H9 (cell line): ENCODE measurements at regions not wholly inside any gene's neighbourhood (a gene's known extent, or its start where the extent isn't known, plus 50 kb on each side); places are given as distances from the start of the nearest gene placed in this dataset.

Experiments used
- DNase-seq: peaks from one replicate; pipeline ENCODE4 v3.0.0-alpha.2; 2017
- H2AFZ ChIP-seq: one replicate; pipeline ENCODE4 v1.6.1; 2013; ENCODE audit warnings: mild to moderate bottlenecking, low read length, control low read depth, moderate library complexity
- H2AK5ac ChIP-seq: 2 replicates; pipeline ENCODE4 v1.6.1; 2013; ENCODE audit warnings: low read length, control low read depth, mixed read lengths; ENCODE audit not compliant: insufficient read length
- H2BK120ac ChIP-seq: one replicate; pipeline ENCODE4 v1.6.1; 2013; ENCODE audit warnings: low read depth, mild to moderate bottlenecking, low read length, control low read depth, inconsistent platforms; ENCODE audit not compliant: poor library complexity, severe bottlenecking
- H2BK12ac ChIP-seq: 2 replicates; pipeline ENCODE4 v1.6.1; 2013; ENCODE audit warnings: low read length, control low read depth, mixed read lengths, low read depth; ENCODE audit not compliant: insufficient read length
- H2BK15ac ChIP-seq: 2 replicates; pipeline ENCODE4 v1.6.1; 2013; ENCODE audit warnings: low read depth, low read length, control low read depth
- H2BK20ac ChIP-seq: one replicate; pipeline ENCODE4 v1.6.1; 2013; ENCODE audit warnings: low read depth, mild to moderate bottlenecking, low read length, control low read depth, inconsistent platforms; ENCODE audit not compliant: poor library complexity, severe bottlenecking
- H2BK5ac ChIP-seq: 2 replicates; pipeline ENCODE4 v1.6.1; 2013; ENCODE audit warnings: low read length, control low read depth, mixed read lengths; ENCODE audit not compliant: insufficient read length
- H3K14ac ChIP-seq: 2 replicates; pipeline ENCODE4 v1.6.1; 2013; ENCODE audit warnings: low read length, control low read depth; ENCODE audit not compliant: insufficient read depth
- H3K18ac ChIP-seq: 2 replicates; pipeline ENCODE4 v1.6.1; 2013; ENCODE audit warnings: low read depth, mild to moderate bottlenecking, mixed read lengths, low read length, control low read depth; ENCODE audit not compliant: insufficient read length
- H3K23ac ChIP-seq: 2 replicates; pipeline ENCODE4 v1.6.1; 2013; ENCODE audit warnings: low read length, control low read depth, mixed read lengths, low read depth; ENCODE audit not compliant: insufficient read length
- H3K23me2 ChIP-seq: 2 replicates; pipeline ENCODE4 v1.6.1; 2013; ENCODE audit warnings: low read depth, mild to moderate bottlenecking, mixed read lengths, low read length, control low read depth; ENCODE audit not compliant: insufficient read length, poor library complexity, severe bottlenecking
- H3K27ac ChIP-seq: 2 replicates; pipeline ENCODE4 v1.5.1; 2013; ENCODE audit warnings: low read length, control low read depth, mixed read lengths, low read depth; ENCODE audit not compliant: insufficient read length
- H3K27me3 ChIP-seq: 2 replicates; pipeline ENCODE4 v1.6.1; 2013; ENCODE audit warnings: low read length, control low read depth, inconsistent platforms; ENCODE audit not compliant: insufficient read depth
- H3K4ac ChIP-seq: 2 replicates; pipeline ENCODE4 v1.6.1; 2013; ENCODE audit warnings: low read depth, mild to moderate bottlenecking, control low read depth, inconsistent platforms, low read length, moderate library complexity
- H3K4me1 ChIP-seq: 2 replicates; pipeline ENCODE4 v1.6.1; 2013; ENCODE audit warnings: low read length, control low read depth, inconsistent platforms; ENCODE audit not compliant: insufficient read depth
- H3K4me2 ChIP-seq: 2 replicates; pipeline ENCODE4 v1.6.1; 2013; ENCODE audit warnings: low read length, control low read depth, mixed read lengths; ENCODE audit not compliant: insufficient read length, insufficient read depth
- H3K56ac ChIP-seq: 2 replicates; pipeline ENCODE4 v1.6.1; 2013; ENCODE audit warnings: low read depth, mild to moderate bottlenecking, mixed read lengths, low read length, control low read depth; ENCODE audit not compliant: insufficient read length
- H3K79me1 ChIP-seq: 2 replicates; pipeline ENCODE4 v1.6.1; 2013; ENCODE audit warnings: low read depth, mild to moderate bottlenecking, moderate library complexity, low read length, control low read depth, inconsistent platforms; ENCODE audit not compliant: insufficient read depth, poor library complexity, severe bottlenecking
- H3K79me2 ChIP-seq: 2 replicates; pipeline ENCODE4 v1.6.1; 2013; ENCODE audit warnings: low read length, control low read depth, inconsistent platforms; ENCODE audit not compliant: insufficient read depth
- H3K9ac ChIP-seq: 2 replicates; pipeline ENCODE4 v1.6.1; 2013; ENCODE audit warnings: low read length, control low read depth, mixed read lengths; ENCODE audit not compliant: insufficient read length; ENCODE audit errors: extremely low read depth
- H3K9me3 ChIP-seq: one replicate; pipeline ENCODE4 v1.6.1; 2013; ENCODE audit warnings: low read depth, low read length, inconsistent platforms; ENCODE audit not compliant: control insufficient read depth
- H3T11ph ChIP-seq: one replicate; pipeline ENCODE4 v1.6.1; 2013; ENCODE audit warnings: mild to moderate bottlenecking, low read length, control low read depth, inconsistent platforms
- H4K20me1 ChIP-seq: one replicate; pipeline ENCODE4 v1.6.1; 2013; ENCODE audit not compliant: control insufficient read depth, insufficient read length, insufficient read depth
- H4K5ac ChIP-seq: 2 replicates; pipeline ENCODE4 v1.6.1; 2013; ENCODE audit warnings: low read depth, mild to moderate bottlenecking, mixed read lengths, low read length, control low read depth; ENCODE audit not compliant: insufficient read length
- H4K8ac ChIP-seq: replicated peaks from 2 replicates; pipeline ENCODE4 v1.6.1; 2013; ENCODE audit warnings: low read length, control low read depth, mixed read lengths, low read depth; ENCODE audit not compliant: insufficient read length
- H4K91ac ChIP-seq: 2 replicates; pipeline ENCODE4 v1.6.1; 2013; ENCODE audit warnings: low read depth, mild to moderate bottlenecking, moderate library complexity, mixed read lengths, low read length, control low read depth; ENCODE audit not compliant: insufficient read length
- H3K27ac Mint-ChIP-seq, 3 experiments: 2 replicates in 2 of 3; 3 replicates in 1 of 3; pipeline ENCODE4 v1.8.0; 2020 to 2021; ENCODE audit warnings: mixed read lengths in 3 of 3, mild to moderate bottlenecking in 1 of 3, moderate library complexity in 1 of 3
- H3K27me3 Mint-ChIP-seq: 2 replicates; pipeline ENCODE4 v1.8.0; 2021; ENCODE audit warnings: low read depth, mild to moderate bottlenecking, moderate library complexity, mixed read lengths
- H3K36me3 Mint-ChIP-seq, 3 experiments: 2 replicates in 2 of 3; 3 replicates in 1 of 3; pipeline ENCODE4 v1.8.0; 2020 to 2021; ENCODE audit warnings: low read depth in 3 of 3, mixed read lengths in 3 of 3; ENCODE audit not compliant: insufficient read depth in 1 of 3
- H3K4me1 Mint-ChIP-seq, 2 experiments: 2 replicates each; pipeline ENCODE4 v1.8.0; 2020; ENCODE audit warnings: mixed read lengths in 2 of 2
- H3K4me3 Mint-ChIP-seq, 2 experiments: 2 replicates in 1 of 2; 3 replicates in 1 of 2; pipeline ENCODE4 v1.8.0; 2020 to 2021; ENCODE audit warnings: mild to moderate bottlenecking in 2 of 2, mixed read lengths in 2 of 2, moderate library complexity in 1 of 2
- H3K9me3 Mint-ChIP-seq, 2 experiments: 2 replicates in 1 of 2; 3 replicates in 1 of 2; pipeline ENCODE4 v1.8.0; 2020; ENCODE audit warnings: mild to moderate bottlenecking in 2 of 2, mixed read lengths in 2 of 2, moderate library complexity in 1 of 2
- CTCF ChIP-seq: fragments of 200-600 bp; sonication (generic); conservative IDR thresholded peaks from 3 replicates; pipeline ENCODE4 v1.8.0; 2021; ENCODE audit warnings: antibody characterized with exemption, mild to moderate bottlenecking
- WGBS: extraction: QIAGEN DNeasy Blood & Tissue Kit; methylation state at CpG from one replicate; pipeline ENCODE4 v1.1.7; 2013; ENCODE audit warnings: missing lambda C conversion rate, low lambda C conversion rate, mixed read lengths; ENCODE audit not compliant: insufficient read length; ENCODE audit errors: extremely low coverage; 5-methylcytosine and 5-hydroxymethylcytosine counted together

GRCh38 chr4:4712800-4713528, 146.5 kb upstream of the MSX1 start:
- Histone ChIP-seq H3K56ac (no peak overlapping the region), H3K4me2 (no peak overlapping the region), H3K4me1 (no peaks in the 10 kb centered on the region), H2BK15ac (no peak overlapping the region), H3K27me3 (no peaks in the 10 kb centered on the region), H3K4ac (no peak overlapping the region), H4K8ac (no peak overlapping the region), H3K18ac (no peak overlapping the region), H2BK12ac (no peak overlapping the region), H4K5ac (no peak overlapping the region), H2AFZ (no peak overlapping the region), H2BK120ac (no peak overlapping the region), H2BK5ac (no peak overlapping the region), H3K9me3 (no peaks in the 10 kb centered on the region), H3K27ac (no peak overlapping the region), H2BK20ac (no peak overlapping the region), H3T11ph (no peak overlapping the region), H4K91ac (no peak overlapping the region), H2AK5ac (no peak overlapping the region), H3K79me1 (no peaks in the 10 kb centered on the region), H3K23me2 (no peaks in the 10 kb centered on the region), H4K20me1 (no peaks in the 10 kb centered on the region), H3K79me2 (no peaks in the 10 kb centered on the region), H3K14ac (no peak overlapping the region), H3K9ac (no peak overlapping the region), H3K23ac (no peak overlapping the region)
- Mint-ChIP-seq H3K36me3 (no peaks in the 10 kb centered on the region; a peak in 1 of 7 replicates), H3K4me1 (peaks cover 7 to 12% of the 10 kb centered on the region in 2 experiments), H3K4me3 (no peak overlapping the region), H3K9me3 (no peaks in the 10 kb centered on the region), H3K27ac (no peak overlapping the region), H3K27me3 (peaks cover 73% of the 10 kb centered on the region)
- DNase-seq, result no peak
- TF ChIP-seq CTCF, result no peak
- no CpG with 5 or more reads among the region's 3 CpGs for WGBS
